ENCODE measurements at regions not wholly inside any gene's neighbourhood (a gene's known extent, or its start where the extent isn't known, plus 50 kb on each side); places are given as distances from the start of the nearest gene placed in this dataset.

DNA sequence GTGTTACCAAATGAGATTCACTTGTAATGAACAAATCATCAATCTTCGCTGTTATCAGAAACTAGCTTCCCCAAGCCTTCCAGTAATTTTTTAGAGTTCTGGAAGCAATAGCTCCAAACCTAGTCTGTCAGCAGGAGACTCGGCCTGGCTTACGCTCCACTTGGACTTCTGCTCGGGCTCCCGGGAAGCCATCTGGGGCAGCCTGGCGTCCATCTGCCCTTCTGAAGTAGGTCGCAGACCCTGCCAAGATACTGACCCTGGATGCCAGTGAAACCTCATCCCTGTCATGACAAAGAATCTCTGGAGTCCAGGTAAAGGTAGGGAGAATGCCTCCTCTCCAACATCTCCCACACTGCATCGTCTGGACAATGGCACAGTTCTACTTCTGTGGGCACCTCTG lies 493.8 kb upstream of the ZFP42 start:
- TF ChIP-seq CTCF (IDR thresholded peaks at IDR 0.05) (no peak), EZH2 (IDR thresholded peaks at IDR 0.05; ENCODE audit: borderline replicate concordance, insufficient read depth, low read depth, low read length, poor library complexity, severe bottlenecking) (no peak)

Measured in B cell (primary cell).